ENCODE measurements at regions not wholly inside any gene's neighbourhood (a gene's known extent, or its start where the extent isn't known, plus 50 kb on each side); places are given as distances from the start of the nearest gene placed in this dataset.

GRCh38 chr1:56399326-56399725 lies 180.0 kb downstream of the PLPP3 start:
- FAIRE-seq (no peak), DNase-seq (ENCODE audit: insufficient read length, low spot score) (no peak)
- TF ChIP-seq POLR2A (IDR thresholded peaks at IDR 0.05; ENCODE audit: low read depth, low read length) (no peak), TAF1 (IDR thresholded peaks at IDR 0.05; ENCODE audit: low read depth, low read length) (no peak), POU2F2 (IDR thresholded peaks at IDR 0.05; ENCODE audit: low read depth, low read length) (no peak), PAX5 (IDR thresholded peaks at IDR 0.05; ENCODE audit: insufficient read depth, low read length, severe bottlenecking) (no peak), SPI1 (IDR thresholded peaks at IDR 0.05; ENCODE audit: low read depth, low read length) (no peak), POLR2AphosphoS5 (IDR thresholded peaks at IDR 0.05; ENCODE audit: low read depth, low read length) (no peak)

DNA sequence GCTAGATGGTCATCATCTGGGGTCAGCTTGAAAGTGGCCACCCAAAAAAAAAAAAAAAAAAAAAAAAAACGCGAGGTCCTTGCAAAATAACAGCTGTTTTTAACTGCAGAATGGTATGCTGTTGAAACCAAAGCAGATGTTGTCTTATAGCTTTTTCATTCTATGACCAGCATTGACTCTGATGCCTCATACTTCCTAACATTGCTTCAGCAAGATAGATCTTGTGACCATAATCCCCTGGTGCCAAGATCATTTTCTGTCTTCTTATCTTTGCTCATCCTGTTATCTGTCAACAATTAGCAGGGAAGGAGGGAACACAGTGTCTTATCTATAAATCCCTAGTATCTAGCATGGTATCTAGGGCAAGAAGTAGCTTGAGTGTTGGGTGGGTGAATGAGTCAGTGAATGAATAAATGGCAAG lies 181.5 kb downstream of the PLPP3 start:
- FAIRE-seq (no peak), DNase-seq (ENCODE audit: insufficient read length, low spot score) (no peak)
- TF ChIP-seq POLR2AphosphoS5 (IDR thresholded peaks at IDR 0.05; ENCODE audit: low read depth, low read length) (no peak), SPI1 (IDR thresholded peaks at IDR 0.05; ENCODE audit: low read depth, low read length) (no peak), POU2F2 (IDR thresholded peaks at IDR 0.05; ENCODE audit: low read depth, low read length) (no peak), TAF1 (IDR thresholded peaks at IDR 0.05; ENCODE audit: low read depth, low read length) (no peak), POLR2A (IDR thresholded peaks at IDR 0.05; ENCODE audit: low read depth, low read length) (no peak), PAX5 (IDR thresholded peaks at IDR 0.05; ENCODE audit: insufficient read depth, low read length, severe bottlenecking) (no peak)

- TF ChIP-seq TAF1 (IDR thresholded peaks at IDR 0.05; ENCODE audit: low read depth, low read length) = no peak
- TF ChIP-seq POLR2A (IDR thresholded peaks at IDR 0.05; ENCODE audit: low read depth, low read length) = no peak
- no peak for TF ChIP-seq PAX5 (IDR thresholded peaks at IDR 0.05; ENCODE audit: insufficient read depth, low read length, severe bottlenecking)
- no peak for TF ChIP-seq SPI1 (IDR thresholded peaks at IDR 0.05; ENCODE audit: low read depth, low read length)
- TF ChIP-seq POU2F2 (IDR thresholded peaks at IDR 0.05; ENCODE audit: low read depth, low read length) = no peak
- TF ChIP-seq POLR2AphosphoS5 (IDR thresholded peaks at IDR 0.05; ENCODE audit: low read depth, low read length) = no peak
- FAIRE-seq = no peak
- no peak for DNase-seq (ENCODE audit: insufficient read length, low spot score)
Observed at GRCh38 chr1:56397409-56397808, 182.0 kb downstream of the PLPP3 start.

DNA sequence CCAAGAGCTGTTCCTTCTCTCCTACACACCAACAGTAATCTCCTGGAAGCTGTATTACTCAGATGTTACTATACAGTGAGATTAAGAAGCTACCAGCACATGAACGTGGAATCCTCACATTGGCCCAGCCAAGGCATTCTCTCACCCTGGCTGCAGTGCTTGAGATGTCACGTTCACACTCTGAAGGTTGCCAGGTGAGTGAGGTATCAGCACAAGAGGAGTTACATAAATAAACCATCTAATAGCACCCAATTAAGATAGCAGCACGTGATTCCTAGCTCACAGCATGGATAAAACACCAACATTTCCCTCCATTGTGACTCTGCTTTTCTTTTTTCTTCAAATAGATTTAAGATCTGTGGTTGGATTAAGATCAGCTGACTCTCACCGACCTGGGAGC lies 182.8 kb downstream of the PLPP3 start:
- TF ChIP-seq TAF1 (IDR thresholded peaks at IDR 0.05; ENCODE audit: low read depth, low read length) = no peak
- TF ChIP-seq POLR2AphosphoS5 (IDR thresholded peaks at IDR 0.05; ENCODE audit: low read depth, low read length) = no peak
- TF ChIP-seq PAX5 (IDR thresholded peaks at IDR 0.05; ENCODE audit: insufficient read depth, low read length, severe bottlenecking) = no peak
- no peak for TF ChIP-seq SPI1 (IDR thresholded peaks at IDR 0.05; ENCODE audit: low read depth, low read length)
- FAIRE-seq (no peak), DNase-seq (ENCODE audit: insufficient read length, low spot score) (no peak)

DNA sequence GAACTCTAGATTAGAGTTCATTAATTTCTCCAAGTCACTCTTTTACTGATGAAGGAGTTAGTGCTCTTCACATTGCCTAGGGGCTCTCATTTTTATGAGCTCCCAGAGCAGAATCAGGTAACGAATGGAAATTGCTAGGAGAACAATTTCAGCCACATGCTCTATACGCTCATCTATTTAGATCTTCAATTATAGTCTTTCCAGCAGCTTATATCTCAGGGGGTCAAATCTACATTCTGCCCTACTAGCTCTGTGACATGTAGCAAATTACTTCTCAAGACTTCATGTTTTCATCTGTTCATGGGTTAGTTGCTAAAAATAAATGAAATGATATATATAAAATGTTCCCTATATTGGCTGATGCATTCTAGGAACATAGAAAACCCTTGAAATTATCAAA lies 183.6 kb downstream of the PLPP3 start:
- TF ChIP-seq POU2F2 (IDR thresholded peaks at IDR 0.05; ENCODE audit: low read depth, low read length) = no peak
- TF ChIP-seq PAX5 (IDR thresholded peaks at IDR 0.05; ENCODE audit: insufficient read depth, low read length, severe bottlenecking) = no peak
- TF ChIP-seq SPI1 (IDR thresholded peaks at IDR 0.05; ENCODE audit: low read depth, low read length) = no peak
- no peak for TF ChIP-seq POLR2AphosphoS5 (IDR thresholded peaks at IDR 0.05; ENCODE audit: low read depth, low read length)
- no peak for TF ChIP-seq POLR2A (IDR thresholded peaks at IDR 0.05; ENCODE audit: low read depth, low read length)
- TF ChIP-seq TAF1 (IDR thresholded peaks at IDR 0.05; ENCODE audit: low read depth, low read length) = no peak
- FAIRE-seq (no peak), DNase-seq (ENCODE audit: insufficient read length, low spot score) (no peak)

DNA sequence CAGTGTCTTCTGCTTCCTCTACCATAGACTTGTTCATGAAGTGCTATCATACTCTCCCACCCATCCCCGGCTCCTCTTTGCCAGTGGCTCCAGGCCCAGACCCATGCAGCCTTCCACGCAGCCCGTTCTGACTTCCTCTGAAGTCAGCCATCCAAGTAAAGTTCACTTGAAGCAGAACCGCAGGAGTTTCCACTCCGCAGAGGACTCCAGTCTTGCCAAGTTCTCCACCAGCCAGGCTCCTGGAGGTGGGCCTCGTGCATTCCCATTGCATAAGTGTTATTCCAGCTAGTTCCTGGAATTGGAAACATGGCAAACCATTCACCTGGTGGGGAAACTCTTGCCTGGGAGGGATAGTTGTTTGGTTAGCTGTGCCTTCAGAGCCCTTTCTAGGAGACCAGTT lies 185.1 kb downstream of the PLPP3 start:
- TF ChIP-seq SPI1 (IDR thresholded peaks at IDR 0.05; ENCODE audit: low read depth, low read length) (no peak), POLR2A (IDR thresholded peaks at IDR 0.05; ENCODE audit: low read depth, low read length) (no peak), TAF1 (IDR thresholded peaks at IDR 0.05; ENCODE audit: low read depth, low read length) (no peak)
- no peak for DNase-seq (ENCODE audit: insufficient read length, low spot score)
- FAIRE-seq = no peak

GRCh38 chr1:56390934-56391731 lies 188.2 kb downstream of the PLPP3 start:
- DNase-seq (ENCODE audit: insufficient read length, low spot score) (no peak), FAIRE-seq (no peak)
- no peak for TF ChIP-seq POLR2A (IDR thresholded peaks at IDR 0.05; ENCODE audit: low read depth, low read length)

DNA sequence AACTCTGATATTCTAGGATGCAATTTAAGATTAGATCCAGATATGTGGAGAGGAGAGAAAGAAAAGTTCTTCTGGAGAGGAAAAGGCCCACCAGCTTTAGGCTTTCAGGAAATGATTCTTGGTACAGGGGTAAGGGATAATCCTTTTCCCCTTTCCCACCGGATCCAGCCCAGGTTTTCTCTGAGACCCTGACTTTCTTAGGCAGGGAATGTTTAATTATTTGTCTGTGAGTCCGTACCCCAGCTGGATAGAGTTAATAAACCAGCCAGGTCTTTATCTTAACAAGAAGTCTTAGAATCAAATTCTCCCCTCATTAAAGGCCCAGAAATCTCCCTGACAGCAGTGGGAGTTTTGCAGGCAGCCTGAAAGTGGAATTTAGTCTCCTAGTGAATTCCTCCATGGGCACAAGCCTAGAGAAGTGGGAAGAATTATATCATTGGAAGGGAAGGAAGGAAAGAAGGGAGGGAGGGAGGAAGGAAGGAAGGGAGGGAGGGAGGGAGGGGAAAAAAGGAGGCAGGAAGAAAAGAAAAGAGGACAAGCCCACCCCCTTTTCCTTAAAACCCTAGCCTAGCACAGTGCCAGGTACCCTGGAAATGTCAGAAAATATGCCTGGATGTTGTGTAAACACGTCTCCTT lies 189.0 kb downstream of the PLPP3 start:
- TF ChIP-seq POLR2A (IDR thresholded peaks at IDR 0.05; ENCODE audit: low read depth, low read length) (no peak), TAF1 (IDR thresholded peaks at IDR 0.05; ENCODE audit: low read depth, low read length) (no peak), POLR2AphosphoS5 (IDR thresholded peaks at IDR 0.05; ENCODE audit: low read depth, low read length) (no peak), PAX5 (IDR thresholded peaks at IDR 0.05; ENCODE audit: insufficient read depth, low read length, severe bottlenecking) (no peak), SPI1 (IDR thresholded peaks at IDR 0.05; ENCODE audit: low read depth, low read length) (no peak)
- no peak for DNase-seq (ENCODE audit: insufficient read length, low spot score)
- no peak for FAIRE-seq

DNA sequence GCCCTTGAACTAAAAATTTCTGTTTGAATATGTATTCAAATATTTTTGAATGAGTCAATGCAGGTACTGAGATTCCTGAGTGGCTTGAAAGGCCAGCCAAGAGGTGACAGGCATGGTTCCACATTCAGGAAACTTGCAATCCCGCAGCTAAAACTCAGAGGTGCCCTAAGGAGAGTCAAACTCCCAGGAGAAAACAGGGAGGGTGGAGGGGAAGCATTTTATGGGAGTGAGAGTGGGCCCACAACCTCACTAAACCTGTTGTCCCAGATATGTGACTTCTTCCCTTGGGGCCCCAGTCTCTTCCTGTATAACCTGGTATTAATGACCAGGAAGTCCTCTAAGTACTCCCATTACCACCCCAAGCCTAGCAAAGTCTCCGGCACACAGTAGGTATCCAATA lies 189.6 kb downstream of the PLPP3 start:
- FAIRE-seq = no peak
- no peak for TF ChIP-seq SPI1 (IDR thresholded peaks at IDR 0.05; ENCODE audit: low read depth, low read length)
- no peak for TF ChIP-seq POLR2AphosphoS5 (IDR thresholded peaks at IDR 0.05; ENCODE audit: low read depth, low read length)
- TF ChIP-seq TAF1 (IDR thresholded peaks at IDR 0.05; ENCODE audit: low read depth, low read length) = no peak
- no peak for TF ChIP-seq POU2F2 (IDR thresholded peaks at IDR 0.05; ENCODE audit: low read depth, low read length)
- no peak for TF ChIP-seq PAX5 (IDR thresholded peaks at IDR 0.05; ENCODE audit: insufficient read depth, low read length, severe bottlenecking)
- TF ChIP-seq POLR2A (IDR thresholded peaks at IDR 0.05; ENCODE audit: low read depth, low read length) = no peak
- no peak for DNase-seq (ENCODE audit: insufficient read length, low spot score)
